Muscle of arm (tissue), 1 donor: ENCODE measurements at regions not wholly inside any gene's neighbourhood (a gene's known extent, or its start where the extent isn't known, plus 50 kb on each side); places are given as distances from the start of the nearest gene placed in this dataset.
"Not testable (repeated sequence)": the region's sequence is repeated elsewhere in the genome, so short reads cannot be mapped to it uniquely, and the experiment has no call there.

ENCODE experiments used
- DNase-seq: peaks from one replicate; pipeline ENCODE4 v3.0.0-alpha.2; 2013

GRCh38 chr1:146883190-146883589 is 54.9 kb upstream of the NBPF12 start:
- DNase-seq = not testable (repeated sequence)

DNA sequence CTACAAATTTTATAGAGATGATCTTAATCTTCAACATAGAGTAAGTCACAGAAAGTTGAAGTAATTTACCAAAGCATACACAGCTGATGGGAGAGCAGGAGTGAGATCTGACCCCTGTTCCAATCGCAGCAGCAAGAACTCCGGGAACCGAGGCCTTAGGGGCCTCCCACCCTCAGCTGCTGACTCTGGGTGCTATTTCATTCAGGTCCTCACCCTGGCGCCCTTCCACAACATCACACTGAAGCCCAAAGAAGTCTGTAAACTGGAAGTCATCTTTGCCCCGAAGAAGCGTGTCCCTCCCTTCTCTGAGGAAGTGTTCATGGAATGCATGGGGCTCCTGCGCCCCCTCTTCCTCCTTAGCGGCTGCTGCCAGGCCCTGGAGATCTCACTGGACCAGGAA is 57.0 kb upstream of the NBPF12 start:
- not testable (repeated sequence) for DNase-seq

- not testable (repeated sequence) for DNase-seq
Observed at GRCh38 chr1:146863799-146864319, 74.3 kb upstream of the NBPF12 start.

GRCh38 chr1:146853147-146853546 is 85.0 kb upstream of the NBPF12 start:
- DNase-seq = not testable (repeated sequence)

GRCh38 chr1:146850352-146850889 is 87.7 kb upstream of the NBPF12 start:
- DNase-seq = not testable (repeated sequence)

GRCh38 chr1:146838725-146839124 is 99.4 kb upstream of the NBPF12 start:
- not testable (repeated sequence) for DNase-seq

- DNase-seq = not testable (repeated sequence)
Observed at GRCh38 chr1:146826957-146827356, 111.2 kb upstream of the NBPF12 start.

GRCh38 chr1:146794236-146794635 is 143.9 kb upstream of the NBPF12 start:
- not testable (repeated sequence) for DNase-seq

DNA sequence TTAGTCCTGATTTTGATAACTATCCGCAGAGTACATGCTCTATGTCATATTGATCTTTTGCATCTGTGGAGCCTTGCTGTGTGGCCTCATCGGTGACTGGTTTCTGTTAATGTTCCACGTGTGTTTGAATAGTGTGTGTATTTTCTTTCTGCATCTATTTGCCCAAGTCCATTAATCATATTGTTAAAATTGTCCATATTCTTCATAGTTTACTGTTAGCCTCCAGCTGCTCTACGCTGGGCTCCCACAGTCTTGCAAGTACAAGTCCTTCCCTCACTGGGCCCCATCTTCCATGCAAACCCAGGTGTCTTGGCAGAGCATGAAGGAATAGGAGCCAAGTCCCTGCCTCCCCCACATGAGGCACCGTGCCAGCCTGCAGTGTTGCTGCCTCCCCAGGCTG is 145.4 kb upstream of the NBPF12 start:
- DNase-seq = peak; percentile 37

- DNase-seq = not testable (repeated sequence)
Observed at GRCh38 chr1:146784212-146784940, 153.7 kb upstream of the NBPF12 start.

DNA sequence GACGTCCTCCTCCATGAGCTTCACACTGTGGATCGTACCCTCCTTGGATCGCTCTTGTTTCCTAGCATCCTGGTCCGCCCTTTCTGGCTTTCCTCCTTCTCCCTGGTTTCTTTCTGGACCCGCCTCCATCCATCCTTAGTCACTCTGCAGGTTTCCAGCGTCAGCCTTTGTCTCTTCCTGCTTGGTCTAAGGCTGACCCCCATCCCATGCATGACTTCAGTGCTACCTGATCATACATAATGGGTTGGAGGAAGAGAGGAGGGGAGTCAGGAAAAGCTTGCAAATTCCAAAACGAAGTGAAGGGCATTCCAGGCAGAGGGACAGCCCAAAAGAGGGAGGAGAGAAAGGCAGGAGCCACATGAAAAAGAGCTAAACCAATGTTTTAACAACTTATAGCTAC is 156.9 kb upstream of the NBPF12 start:
- DNase-seq = not testable (repeated sequence)

DNA sequence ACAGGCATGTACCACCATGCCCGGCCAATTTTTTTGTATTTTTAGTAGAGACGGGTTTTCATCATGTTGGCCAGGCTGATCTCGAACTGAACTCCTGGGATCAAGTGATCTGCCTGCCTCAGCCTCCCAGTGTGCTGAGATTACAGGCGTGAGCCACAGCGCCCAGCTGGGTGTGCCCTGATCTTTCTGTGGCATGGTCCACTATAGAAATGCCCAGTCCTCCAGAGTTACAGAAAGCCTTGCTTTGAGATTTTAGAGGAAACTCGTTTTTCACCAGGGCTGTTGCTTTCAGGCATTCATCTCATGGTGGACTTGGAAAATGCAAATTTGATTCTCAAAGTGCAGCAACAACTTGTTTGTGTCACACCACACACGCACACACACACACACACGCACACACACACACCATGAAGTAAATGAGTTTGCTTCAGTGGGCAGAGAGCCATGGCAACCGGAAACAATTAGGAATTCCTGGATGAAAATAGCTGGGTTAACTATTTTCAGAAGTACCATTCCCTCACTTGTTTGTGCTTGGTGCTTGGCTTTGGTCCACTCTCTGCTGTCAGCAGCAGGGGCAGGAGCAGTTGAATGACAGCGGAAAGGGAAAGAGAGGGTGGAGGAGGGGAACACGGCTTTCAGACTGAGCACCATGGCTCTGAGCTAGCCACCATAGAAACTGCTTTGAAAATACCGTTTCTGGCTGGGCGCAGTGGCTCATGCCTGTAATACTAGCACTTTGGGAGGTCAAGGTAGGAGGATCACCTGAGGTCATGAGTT is 160.1 kb upstream of the NBPF12 start:
- DNase-seq = not testable (repeated sequence)

DNA sequence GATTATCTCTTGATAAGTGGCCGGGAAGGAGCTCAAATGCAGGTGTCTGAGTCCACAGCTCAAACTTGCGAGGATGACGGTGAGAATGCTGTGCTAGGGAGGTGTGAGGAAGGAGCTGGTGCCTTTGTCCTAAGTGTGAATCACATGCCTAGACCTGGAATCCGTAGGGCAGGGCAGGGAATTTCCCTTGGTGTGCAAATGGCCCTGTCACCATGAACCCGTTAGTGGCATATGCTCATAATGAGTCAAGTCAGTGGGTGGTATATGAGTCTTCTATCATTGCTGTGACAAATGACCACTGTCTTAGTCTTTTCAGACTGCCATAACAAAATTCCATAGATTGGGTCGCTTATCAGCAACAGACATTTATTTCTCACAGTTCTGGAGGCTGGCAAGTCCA is 163.1 kb upstream of the NBPF12 start:
- not testable (repeated sequence) for DNase-seq

- not testable (repeated sequence) for DNase-seq
Observed at GRCh38 chr1:146774271-146774670, 163.9 kb upstream of the NBPF12 start.

GRCh38 chr1:146771409-146771808 is 166.7 kb upstream of the NBPF12 start:
- DNase-seq = not testable (repeated sequence)

- DNase-seq = not testable (repeated sequence)
Observed at GRCh38 chr1:146770998-146771397, 167.1 kb upstream of the NBPF12 start.

DNA sequence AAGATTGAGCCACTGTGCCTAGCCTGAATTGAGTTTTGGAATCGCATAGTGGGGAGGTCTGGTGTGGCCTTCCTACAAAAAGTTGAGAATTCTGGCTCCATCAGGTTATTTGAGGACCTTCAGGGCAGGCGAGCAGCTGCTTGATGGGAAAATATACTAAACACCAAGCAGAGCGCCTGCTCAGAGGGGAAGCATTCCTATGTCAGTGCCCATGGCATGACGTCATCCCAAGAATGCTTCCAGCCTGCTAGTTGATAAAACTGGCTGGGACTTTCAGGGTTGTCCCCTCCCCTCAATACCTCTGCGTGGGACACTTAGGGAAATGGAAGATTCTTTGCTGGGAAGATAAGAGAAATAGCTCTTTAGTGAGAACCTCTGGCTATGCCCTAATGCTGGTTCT is 174.9 kb upstream of the NBPF12 start:
- DNase-seq = not testable (repeated sequence)

GRCh38 chr1:146756858-146757257 is 181.3 kb upstream of the NBPF12 start:
- not testable (repeated sequence) for DNase-seq

- not testable (repeated sequence) for DNase-seq
Observed at GRCh38 chr1:146748686-146749085, 189.4 kb upstream of the NBPF12 start.

GRCh38 chr1:146731981-146732680 is 206.0 kb upstream of the NBPF12 start:
- not testable (repeated sequence) for DNase-seq

DNA sequence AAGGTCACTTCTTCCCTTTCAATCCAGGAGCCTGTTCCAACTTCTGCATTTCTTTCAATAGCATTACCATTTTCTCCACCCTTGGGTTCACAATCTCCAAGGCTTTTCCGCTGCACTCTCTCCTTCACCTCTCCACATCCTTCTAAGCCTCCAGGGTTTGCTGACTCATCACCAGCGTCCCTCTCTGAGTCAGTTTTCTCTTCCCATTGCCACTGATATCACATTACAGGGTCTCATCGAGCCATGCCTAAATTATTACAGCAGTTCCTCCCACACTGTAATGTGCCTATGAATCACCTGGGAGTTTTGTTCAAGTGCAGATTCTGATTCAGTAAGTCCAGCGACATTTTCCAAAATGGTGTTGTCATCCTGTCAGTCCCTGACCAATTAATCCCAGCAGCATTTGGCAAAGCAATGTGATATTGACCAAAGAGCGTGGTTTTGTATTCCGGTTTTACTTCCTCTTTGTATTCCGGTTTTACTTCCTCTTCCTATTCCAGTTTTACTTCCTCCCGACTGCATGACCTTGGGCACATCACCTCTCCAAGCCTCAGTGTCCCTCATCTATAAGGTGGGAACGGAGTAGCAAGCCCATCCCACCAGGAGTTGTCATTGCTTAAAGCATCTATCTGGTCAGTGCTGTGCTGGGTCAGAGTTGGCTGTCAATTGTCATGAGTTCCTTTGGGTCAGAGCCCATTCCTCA is 208.3 kb upstream of the NBPF12 start:
- DNase-seq = not testable (repeated sequence)
